Keratinocyte (primary cell): ENCODE measurements at regions not wholly inside any gene's neighbourhood (a gene's known extent, or its start where the extent isn't known, plus 50 kb on each side); places are given as distances from the start of the nearest gene placed in this dataset.

Experiments used
- DNase-seq: peaks from one replicate; pipeline ENCODE4 v3.0.0-alpha.2; 2011; ENCODE audit warnings: low read depth, missing footprints, low spot score
- FAIRE-seq: peaks from 2 replicates; lab custom pipeline; 2011; peaks lifted over from hg19 to GRCh38; lab: Jason Lieb, UNC
- H2AFZ ChIP-seq: 2 replicates; pipeline ENCODE4 v1.6.0; 2012; ENCODE audit warnings: low read length, control low read depth, inconsistent platforms; ENCODE audit not compliant: control insufficient read depth
- H3K27ac ChIP-seq: 2 replicates; pipeline ENCODE4 v1.5.1; 2011; ENCODE audit warnings: low read length; ENCODE audit not compliant: control insufficient read depth, insufficient read depth
- H3K27me3 ChIP-seq: 3 replicates; pipeline ENCODE4 v1.6.0; 2011; ENCODE audit warnings: low read length; ENCODE audit not compliant: control insufficient read depth, insufficient read depth; ENCODE audit errors: extremely low read depth
- H3K36me3 ChIP-seq, 2 experiments: 2 replicates in 1 of 2; 3 replicates in 1 of 2; pipeline ENCODE4 v1.5.1; 2011; ENCODE audit warnings: low read length in 2 of 2, mild to moderate bottlenecking in 1 of 2; ENCODE audit not compliant: control insufficient read depth in 2 of 2, insufficient read depth in 2 of 2; ENCODE audit errors: extremely low read depth in 1 of 2
- H3K4me1 ChIP-seq: 3 replicates; pipeline ENCODE4 v1.5.1; 2011; ENCODE audit warnings: low read length; ENCODE audit not compliant: control insufficient read depth, insufficient read depth; ENCODE audit errors: extremely low read depth
- H3K4me2 ChIP-seq: 3 replicates; pipeline ENCODE4 v1.6.0; 2011; ENCODE audit warnings: low read depth, low read length; ENCODE audit not compliant: control insufficient read depth, insufficient read depth; ENCODE audit errors: extremely low read depth
- H3K4me3 ChIP-seq, 3 experiments: fragments of 200-600 bp in 1 of 3; sonication (generic) in 1 of 3; 2 replicates in 2 of 3; 3 replicates in 1 of 3; pipeline ENCODE4 v1.5.1; 2011 to 2016; ENCODE audit warnings: low read length in 3 of 3, mild to moderate bottlenecking in 3 of 3, control low read depth in 2 of 3, inconsistent platforms in 1 of 3, low read depth in 1 of 3, mixed read lengths in 1 of 3, mixed run types in 1 of 3, moderate library complexity in 1 of 3; ENCODE audit not compliant: control insufficient read depth in 2 of 3, insufficient read depth in 2 of 3; ENCODE audit errors: extremely low read depth in 1 of 3
- H3K79me2 ChIP-seq: 2 replicates; pipeline ENCODE4 v1.6.0; 2012; ENCODE audit warnings: low read length; ENCODE audit not compliant: control insufficient read depth, insufficient read depth
- H3K9ac ChIP-seq: 3 replicates; pipeline ENCODE4 v1.6.0; 2011; ENCODE audit warnings: low read length; ENCODE audit not compliant: control insufficient read depth, insufficient read depth; ENCODE audit errors: extremely low read depth
- H3K9me1 ChIP-seq: 3 replicates; pipeline ENCODE4 v1.6.0; 2011; ENCODE audit warnings: low read length; ENCODE audit not compliant: control insufficient read depth, insufficient read depth; ENCODE audit errors: extremely low read depth
- H3K9me3 ChIP-seq: 2 replicates; pipeline ENCODE4 v1.5.1; 2012; ENCODE audit warnings: low read depth, low read length; ENCODE audit not compliant: control insufficient read depth
- H4K20me1 ChIP-seq: 3 replicates; pipeline ENCODE4 v1.6.0; 2011; ENCODE audit warnings: low read length; ENCODE audit not compliant: control insufficient read depth, insufficient read depth; ENCODE audit errors: extremely low read depth
- CTCF ChIP-seq, 3 experiments: IDR thresholded peaks in 1 of 3; conservative IDR thresholded peaks in 1 of 3; optimal IDR thresholded peaks in 1 of 3; 2 replicates in 2 of 3; 3 replicates in 1 of 3; pipeline versions ENCODE3 to v1.5.1; 2011; ENCODE audit warnings: low read length in 3 of 3, mild to moderate bottlenecking in 3 of 3, moderate library complexity in 2 of 3, control low read depth in 1 of 3, inconsistent platforms in 1 of 3; ENCODE audit not compliant: insufficient read depth in 2 of 3; ENCODE audit errors: extremely low read depth in 1 of 3
- EZH2 ChIP-seq: IDR thresholded peaks from one replicate; pipeline ENCODE4 v1.6.1; 2012; ENCODE audit warnings: inconsistent platforms, mild to moderate bottlenecking, low read length, moderate library complexity
- dilution Hi-C: fragments of 300-500 bp; cut with MboI; formaldehyde crosslinking; loops from one replicate; pipeline ENCODE4 v1.7.0; 2020; ENCODE audit warnings: low sequenced_read_pairs; ENCODE audit not compliant: extremely low pct_ligation_motif_present

GRCh38 chr13:50437252-50437651 is 406.2 kb downstream of the DLEU7 start:
- dilution Hi-C loops, result no loop called here

GRCh38 chr13:50438351-50438750 is 405.1 kb downstream of the DLEU7 start:
- no peak for TF ChIP-seq CTCF (optimal IDR thresholded peaks at IDR 0.05 in 1 of 3, IDR thresholded peaks at IDR 0.05 in 1 of 3, conservative IDR thresholded peaks at IDR 0.05 in 1 of 3; ENCODE audit: extremely low read depth in 1 of 3, insufficient read depth in 2 of 3, low read length in 3 of 3)
- TF ChIP-seq EZH2, result no peak
- no peaks in the 10 kb centered on the region for H4K20me1 ChIP-seq
- FAIRE-seq (no peak), DNase-seq (no peak)
- no peaks in the 10 kb centered on the region for H3K9me3 ChIP-seq
- no peak overlapping the region for H3K4me3 ChIP-seq
- no peaks in the 10 kb centered on the region for H3K27me3 ChIP-seq
- H2AFZ ChIP-seq, result no peak overlapping the region
- no peaks in the 10 kb centered on the region for H3K9me1 ChIP-seq
- no peak overlapping the region for H3K27ac ChIP-seq
- no peaks in the 10 kb centered on the region for H3K4me1 ChIP-seq
- H3K4me2 ChIP-seq, result no peak overlapping the region
- H3K79me2 ChIP-seq, result no peaks in the 10 kb centered on the region
- no peaks in the 10 kb centered on the region for H3K36me3 ChIP-seq
- dilution Hi-C loops, result no loop called here
- no peak overlapping the region for H3K9ac ChIP-seq

More at GRCh38 chr13:50437252-50437651, 406.2 kb downstream of the DLEU7 start:
- Histone ChIP-seq H3K36me3 (no peaks in the 10 kb centered on the region), H3K4me1 (no peaks in the 10 kb centered on the region), H3K4me2 (no peak overlapping the region), H3K79me2 (no peaks in the 10 kb centered on the region), H4K20me1 (no peaks in the 10 kb centered on the region), H3K9ac (no peak overlapping the region), H3K9me3 (no peaks in the 10 kb centered on the region), H3K27me3 (no peaks in the 10 kb centered on the region), H3K27ac (no peak overlapping the region), H2AFZ (no peak overlapping the region), H3K4me3 (no peak overlapping the region), H3K9me1 (no peaks in the 10 kb centered on the region)
- DNase-seq (no peak), FAIRE-seq (no peak)
- no peak for TF ChIP-seq EZH2
- no peak for TF ChIP-seq CTCF (optimal IDR thresholded peaks at IDR 0.05 in 1 of 3, IDR thresholded peaks at IDR 0.05 in 1 of 3, conservative IDR thresholded peaks at IDR 0.05 in 1 of 3; ENCODE audit: extremely low read depth in 1 of 3, insufficient read depth in 2 of 3, low read length in 3 of 3)
